ENCODE measurements at regions not wholly inside any gene's neighbourhood (a gene's known extent, or its start where the extent isn't known, plus 50 kb on each side); places are given as distances from the start of the nearest gene placed in this dataset.
"Not testable (repeated sequence)": the region's sequence is repeated elsewhere in the genome, so short reads cannot be mapped to it uniquely, and the experiment has no call there.

- no peaks in the 10 kb centered on the region for H3K36me3 Mint-ChIP-seq (ENCODE audit: low read depth)
- TF ChIP-seq, protein P1, sequence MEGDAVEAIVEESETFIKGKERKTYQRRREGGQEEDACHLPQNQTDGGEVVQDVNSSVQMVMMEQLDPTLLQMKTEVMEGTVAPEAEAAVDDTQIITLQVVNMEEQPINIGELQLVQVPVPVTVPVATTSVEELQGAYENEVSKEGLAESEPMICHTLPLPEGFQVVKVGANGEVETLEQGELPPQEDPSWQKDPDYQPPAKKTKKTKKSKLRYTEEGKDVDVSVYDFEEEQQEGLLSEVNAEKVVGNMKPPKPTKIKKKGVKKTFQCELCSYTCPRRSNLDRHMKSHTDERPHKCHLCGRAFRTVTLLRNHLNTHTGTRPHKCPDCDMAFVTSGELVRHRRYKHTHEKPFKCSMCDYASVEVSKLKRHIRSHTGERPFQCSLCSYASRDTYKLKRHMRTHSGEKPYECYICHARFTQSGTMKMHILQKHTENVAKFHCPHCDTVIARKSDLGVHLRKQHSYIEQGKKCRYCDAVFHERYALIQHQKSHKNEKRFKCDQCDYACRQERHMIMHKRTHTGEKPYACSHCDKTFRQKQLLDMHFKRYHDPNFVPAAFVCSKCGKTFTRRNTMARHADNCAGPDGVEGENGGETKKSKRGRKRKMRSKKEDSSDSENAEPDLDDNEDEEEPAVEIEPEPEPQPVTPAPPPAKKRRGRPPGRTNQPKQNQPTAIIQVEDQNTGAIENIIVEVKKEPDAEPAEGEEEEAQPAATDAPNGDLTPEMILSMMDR (IDR thresholded peaks at IDR 0.05): no peak
- no peak overlapping the region for H3K4me3 Mint-ChIP-seq
- no peak for DNase-seq
- no peaks in the 10 kb centered on the region for H3K27me3 Mint-ChIP-seq (ENCODE audit: insufficient read depth)
- H3K4me1 Mint-ChIP-seq (ENCODE audit: low read depth): no peaks in the 10 kb centered on the region
- no peak overlapping the region for H3K27ac Mint-ChIP-seq
- no peaks in the 10 kb centered on the region; the same call in 1 of the 2 replicates for H3K9me3 Mint-ChIP-seq
These were observed 151.6 kb downstream of the ACTR3B start for GRCh38 chr7:152911226-152911560.

DNA sequence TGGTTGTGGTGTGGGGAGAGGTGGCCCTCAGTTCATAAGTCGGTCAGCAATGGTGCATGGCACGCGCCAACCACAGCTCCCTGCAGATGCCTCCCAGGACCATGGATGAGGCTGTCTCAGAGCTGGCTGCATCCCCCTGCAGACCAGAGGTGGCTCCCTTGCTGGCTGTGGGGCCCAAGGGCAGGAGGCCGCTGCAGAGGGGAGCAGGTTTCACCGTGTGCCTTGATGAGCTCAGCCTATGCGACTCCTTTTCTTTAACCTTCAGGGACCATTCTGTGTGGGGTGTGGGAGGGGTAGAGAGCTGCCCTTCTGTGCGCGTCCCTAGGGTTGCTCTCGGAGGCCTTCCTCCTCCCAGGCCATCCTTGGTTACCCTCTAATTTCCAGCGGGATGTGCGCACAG lies 152.4 kb downstream of the ACTR3B start:
- no peak for DNase-seq
- no peak overlapping the region for H3K4me3 Mint-ChIP-seq
- no peaks in the 10 kb centered on the region for H3K36me3 Mint-ChIP-seq (ENCODE audit: low read depth)
- no peaks in the 10 kb centered on the region; the same call in 1 of the 2 replicates for H3K9me3 Mint-ChIP-seq
- no peaks in the 10 kb centered on the region for H3K4me1 Mint-ChIP-seq (ENCODE audit: low read depth)
- no peaks in the 10 kb centered on the region for H3K27me3 Mint-ChIP-seq (ENCODE audit: insufficient read depth)
- TF ChIP-seq, protein P1 (IDR thresholded peaks at IDR 0.05): no peak
- no peak overlapping the region for H3K27ac Mint-ChIP-seq

DNA sequence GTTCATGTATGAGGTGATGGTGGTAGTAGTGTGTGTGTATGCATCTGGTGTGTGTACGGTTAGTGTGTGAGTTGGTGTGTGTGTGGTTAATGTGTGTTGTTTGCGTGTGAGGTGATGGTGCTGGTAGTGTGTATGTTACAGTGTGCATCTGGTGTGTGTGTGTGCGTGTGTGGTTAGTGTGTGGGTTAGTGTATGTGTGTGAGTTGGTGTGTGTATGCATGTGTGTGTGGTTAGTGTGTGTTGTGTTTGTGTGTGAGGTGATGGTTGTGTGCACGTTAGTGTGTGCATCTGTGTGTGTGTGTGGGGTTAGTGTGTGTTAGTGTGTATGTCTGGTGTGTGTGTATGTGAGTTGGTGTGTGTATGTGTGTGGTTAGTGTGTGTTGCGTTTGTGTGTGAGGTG lies 153.0 kb downstream of the ACTR3B start:
- DNase-seq: no peak

DNA sequence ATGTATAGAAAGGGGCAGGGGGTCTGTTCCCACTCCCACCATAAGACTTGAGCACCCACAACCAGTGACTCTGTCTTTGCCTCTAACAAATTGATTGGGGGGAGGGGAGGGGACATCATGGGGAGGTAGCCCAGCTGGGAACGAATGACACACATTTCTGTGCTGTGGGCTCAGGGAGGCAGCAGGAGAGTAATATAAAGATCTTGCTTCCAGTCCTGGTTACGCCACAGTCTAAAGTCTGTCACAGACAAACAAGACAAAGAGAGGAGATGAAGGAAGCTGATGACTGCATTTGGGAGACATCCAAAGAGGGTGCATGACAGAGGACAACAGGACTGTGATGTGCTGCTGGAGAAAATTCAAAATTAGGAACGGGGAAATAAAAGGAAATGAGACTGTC lies 153.9 kb downstream of the ACTR3B start:
- Mint-ChIP-seq H3K4me3 (no peak overlapping the region), H3K27me3 (ENCODE audit: insufficient read depth) (no peaks in the 10 kb centered on the region), H3K36me3 (ENCODE audit: low read depth) (no peaks in the 10 kb centered on the region), H3K9me3 (peaks cover 5% of the 10 kb centered on the region), H3K27ac (no peak overlapping the region), H3K4me1 (ENCODE audit: low read depth) (no peaks in the 10 kb centered on the region)
- DNase-seq: no peak
- TF ChIP-seq, protein P1 (IDR thresholded peaks at IDR 0.05): no peak

More for the DNA sequence above, 153.0 kb downstream of the ACTR3B start:
- no peak overlapping the region for H3K27ac Mint-ChIP-seq
- TF ChIP-seq, protein P1 (IDR thresholded peaks at IDR 0.05): no peak
- H3K9me3 Mint-ChIP-seq: no peaks in the 10 kb centered on the region; the same call in 1 of the 2 replicates
- H3K36me3 Mint-ChIP-seq (ENCODE audit: low read depth): no peaks in the 10 kb centered on the region
- no peaks in the 10 kb centered on the region for H3K27me3 Mint-ChIP-seq (ENCODE audit: insufficient read depth)
- no peak overlapping the region for H3K4me3 Mint-ChIP-seq
- no peaks in the 10 kb centered on the region for H3K4me1 Mint-ChIP-seq (ENCODE audit: low read depth)

DNA sequence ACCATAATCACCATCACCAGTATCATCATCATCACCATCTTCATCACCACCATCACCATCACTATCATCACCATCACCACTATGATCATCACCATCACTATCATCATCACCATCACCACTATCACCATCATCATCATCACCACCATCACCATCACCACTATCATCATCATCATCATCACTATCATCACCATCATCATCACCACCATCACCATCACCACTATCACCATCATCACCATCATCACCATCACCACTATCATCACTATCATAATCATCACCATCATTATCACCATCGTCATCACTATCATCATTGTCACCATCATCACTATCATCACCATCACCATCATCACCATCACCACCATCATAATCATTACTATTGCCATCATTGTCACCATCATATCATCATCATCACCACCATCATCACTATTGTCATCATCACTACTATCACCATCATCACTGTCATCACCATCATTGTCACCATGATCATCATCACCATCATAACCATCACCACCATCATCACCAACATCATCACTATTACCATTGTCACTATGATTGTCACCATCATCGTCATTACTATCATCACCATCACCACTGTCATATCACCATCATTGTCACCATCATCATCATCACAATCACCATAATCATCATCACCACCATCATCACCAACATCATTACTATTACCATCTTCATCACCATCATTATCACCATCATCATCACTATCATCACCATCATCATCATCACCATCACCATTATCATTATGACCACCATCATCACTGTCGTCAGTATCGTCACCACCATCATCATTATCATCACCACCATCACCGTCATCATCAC lies 154.7 kb downstream of the ACTR3B start:
- H3K36me3 Mint-ChIP-seq (ENCODE audit: low read depth): no peaks in the 10 kb centered on the region
- H3K4me1 Mint-ChIP-seq (ENCODE audit: low read depth): no peaks in the 10 kb centered on the region
- no peak for DNase-seq
- peaks cover 5% of the 10 kb centered on the region for H3K9me3 Mint-ChIP-seq
- no peak overlapping the region for H3K27ac Mint-ChIP-seq
- no peaks in the 10 kb centered on the region for H3K27me3 Mint-ChIP-seq (ENCODE audit: insufficient read depth)
- TF ChIP-seq, protein P1 (IDR thresholded peaks at IDR 0.05): no peak
- H3K4me3 Mint-ChIP-seq: no peak overlapping the region

GRCh38 chr7:152914845-152915102 lies 155.2 kb downstream of the ACTR3B start:
- H3K4me1 Mint-ChIP-seq (ENCODE audit: low read depth); H3K36me3 Mint-ChIP-seq (ENCODE audit: low read depth); H3K27ac Mint-ChIP-seq; H3K9me3 Mint-ChIP-seq; H3K27me3 Mint-ChIP-seq (ENCODE audit: insufficient read depth); DNase-seq; H3K4me3 Mint-ChIP-seq: not testable (repeated sequence)
